ENCODE measurements at regions not wholly inside any gene's neighbourhood (a gene's known extent, or its start where the extent isn't known, plus 50 kb on each side); places are given as distances from the start of the nearest gene placed in this dataset.
"Not testable (repeated sequence)": the region's sequence is repeated elsewhere in the genome, so short reads cannot be mapped to it uniquely, and the experiment has no call there.

- H3K4me3 ChIP-seq (ENCODE audit: low read depth, low read length): no peak overlapping the region
- DNase-seq (ENCODE audit: low read depth): no peak
- no peak for TF ChIP-seq CTCF (conservative IDR thresholded peaks at IDR 0.05; ENCODE audit: low read depth, low read length)
Observed at GRCh38 chr4:20196476-20196875, 55.2 kb upstream of the SLIT2 start.

- TF ChIP-seq CTCF (conservative IDR thresholded peaks at IDR 0.05; ENCODE audit: low read depth, low read length): no peak
- peak; percentile 45 for DNase-seq (ENCODE audit: low read depth)
Observed at GRCh38 chr4:20195071-20195885, 56.4 kb upstream of the SLIT2 start.

GRCh38 chr4:20194123-20195013, 57.3 kb upstream of the SLIT2 start:
- peak; percentile 84 for DNase-seq (ENCODE audit: low read depth)
- no peak for TF ChIP-seq CTCF (conservative IDR thresholded peaks at IDR 0.05; ENCODE audit: low read depth, low read length)
- no peak overlapping the region for H3K4me3 ChIP-seq (ENCODE audit: low read depth, low read length)

More at GRCh38 chr4:20195071-20195885, 56.4 kb upstream of the SLIT2 start:
- H3K4me3 ChIP-seq (ENCODE audit: low read depth, low read length): no peak overlapping the region

GRCh38 chr4:20193141-20193936, 58.4 kb upstream of the SLIT2 start:
- no peak for TF ChIP-seq CTCF (conservative IDR thresholded peaks at IDR 0.05; ENCODE audit: low read depth, low read length)
- DNase-seq (ENCODE audit: low read depth): peak; percentile 61
- H3K4me3 ChIP-seq (ENCODE audit: low read depth, low read length): no peak overlapping the region

GRCh38 chr4:20192736-20193135, 59.0 kb upstream of the SLIT2 start:
- DNase-seq (ENCODE audit: low read depth): no peak
- no peak for TF ChIP-seq CTCF (conservative IDR thresholded peaks at IDR 0.05; ENCODE audit: low read depth, low read length)

GRCh38 chr4:20185103-20185502, 66.6 kb upstream of the SLIT2 start:
- H3K4me3 ChIP-seq (ENCODE audit: low read depth, low read length): no peak overlapping the region
- TF ChIP-seq CTCF (conservative IDR thresholded peaks at IDR 0.05; ENCODE audit: low read depth, low read length): no peak

More at GRCh38 chr4:20192736-20193135, 59.0 kb upstream of the SLIT2 start:
- no peak overlapping the region for H3K4me3 ChIP-seq (ENCODE audit: low read depth, low read length)

GRCh38 chr4:20183131-20183530, 68.6 kb upstream of the SLIT2 start:
- H3K4me3 ChIP-seq (ENCODE audit: low read depth, low read length); DNase-seq (ENCODE audit: low read depth): not testable (repeated sequence)

More at GRCh38 chr4:20185103-20185502, 66.6 kb upstream of the SLIT2 start:
- no peak for DNase-seq (ENCODE audit: low read depth)

Data from choroid plexus epithelial cell (primary cell).